H9 (cell line): ENCODE measurements at regions not wholly inside any gene's neighbourhood (a gene's known extent, or its start where the extent isn't known, plus 50 kb on each side); places are given as distances from the start of the nearest gene placed in this dataset.

Source experiments
- DNase-seq: peaks from one replicate; pipeline ENCODE4 v3.0.0-alpha.2; 2017
- H2AFZ ChIP-seq: one replicate; pipeline ENCODE4 v1.6.1; 2013; ENCODE audit warnings: mild to moderate bottlenecking, low read length, control low read depth, moderate library complexity
- H2AK5ac ChIP-seq: 2 replicates; pipeline ENCODE4 v1.6.1; 2013; ENCODE audit warnings: low read length, control low read depth, mixed read lengths; ENCODE audit not compliant: insufficient read length
- H2BK120ac ChIP-seq: one replicate; pipeline ENCODE4 v1.6.1; 2013; ENCODE audit warnings: low read depth, mild to moderate bottlenecking, low read length, control low read depth, inconsistent platforms; ENCODE audit not compliant: poor library complexity, severe bottlenecking
- H2BK12ac ChIP-seq: 2 replicates; pipeline ENCODE4 v1.6.1; 2013; ENCODE audit warnings: low read length, control low read depth, mixed read lengths, low read depth; ENCODE audit not compliant: insufficient read length
- H2BK15ac ChIP-seq: 2 replicates; pipeline ENCODE4 v1.6.1; 2013; ENCODE audit warnings: low read depth, low read length, control low read depth
- H2BK20ac ChIP-seq: one replicate; pipeline ENCODE4 v1.6.1; 2013; ENCODE audit warnings: low read depth, mild to moderate bottlenecking, low read length, control low read depth, inconsistent platforms; ENCODE audit not compliant: poor library complexity, severe bottlenecking
- H2BK5ac ChIP-seq: 2 replicates; pipeline ENCODE4 v1.6.1; 2013; ENCODE audit warnings: low read length, control low read depth, mixed read lengths; ENCODE audit not compliant: insufficient read length
- H3K14ac ChIP-seq: 2 replicates; pipeline ENCODE4 v1.6.1; 2013; ENCODE audit warnings: low read length, control low read depth; ENCODE audit not compliant: insufficient read depth
- H3K18ac ChIP-seq: 2 replicates; pipeline ENCODE4 v1.6.1; 2013; ENCODE audit warnings: low read depth, mild to moderate bottlenecking, mixed read lengths, low read length, control low read depth; ENCODE audit not compliant: insufficient read length
- H3K23ac ChIP-seq: 2 replicates; pipeline ENCODE4 v1.6.1; 2013; ENCODE audit warnings: low read length, control low read depth, mixed read lengths, low read depth; ENCODE audit not compliant: insufficient read length
- H3K23me2 ChIP-seq: 2 replicates; pipeline ENCODE4 v1.6.1; 2013; ENCODE audit warnings: low read depth, mild to moderate bottlenecking, mixed read lengths, low read length, control low read depth; ENCODE audit not compliant: insufficient read length, poor library complexity, severe bottlenecking
- H3K27ac ChIP-seq: 2 replicates; pipeline ENCODE4 v1.5.1; 2013; ENCODE audit warnings: low read length, control low read depth, mixed read lengths, low read depth; ENCODE audit not compliant: insufficient read length
- H3K27me3 ChIP-seq: 2 replicates; pipeline ENCODE4 v1.6.1; 2013; ENCODE audit warnings: low read length, control low read depth, inconsistent platforms; ENCODE audit not compliant: insufficient read depth
- H3K4ac ChIP-seq: 2 replicates; pipeline ENCODE4 v1.6.1; 2013; ENCODE audit warnings: low read depth, mild to moderate bottlenecking, control low read depth, inconsistent platforms, low read length, moderate library complexity
- H3K4me1 ChIP-seq: 2 replicates; pipeline ENCODE4 v1.6.1; 2013; ENCODE audit warnings: low read length, control low read depth, inconsistent platforms; ENCODE audit not compliant: insufficient read depth
- H3K4me2 ChIP-seq: 2 replicates; pipeline ENCODE4 v1.6.1; 2013; ENCODE audit warnings: low read length, control low read depth, mixed read lengths; ENCODE audit not compliant: insufficient read length, insufficient read depth
- H3K56ac ChIP-seq: 2 replicates; pipeline ENCODE4 v1.6.1; 2013; ENCODE audit warnings: low read depth, mild to moderate bottlenecking, mixed read lengths, low read length, control low read depth; ENCODE audit not compliant: insufficient read length
- H3K79me1 ChIP-seq: 2 replicates; pipeline ENCODE4 v1.6.1; 2013; ENCODE audit warnings: low read depth, mild to moderate bottlenecking, moderate library complexity, low read length, control low read depth, inconsistent platforms; ENCODE audit not compliant: insufficient read depth, poor library complexity, severe bottlenecking
- H3K79me2 ChIP-seq: 2 replicates; pipeline ENCODE4 v1.6.1; 2013; ENCODE audit warnings: low read length, control low read depth, inconsistent platforms; ENCODE audit not compliant: insufficient read depth
- H3K9ac ChIP-seq: 2 replicates; pipeline ENCODE4 v1.6.1; 2013; ENCODE audit warnings: low read length, control low read depth, mixed read lengths; ENCODE audit not compliant: insufficient read length; ENCODE audit errors: extremely low read depth
- H3K9me3 ChIP-seq: one replicate; pipeline ENCODE4 v1.6.1; 2013; ENCODE audit warnings: low read depth, low read length, inconsistent platforms; ENCODE audit not compliant: control insufficient read depth
- H3T11ph ChIP-seq: one replicate; pipeline ENCODE4 v1.6.1; 2013; ENCODE audit warnings: mild to moderate bottlenecking, low read length, control low read depth, inconsistent platforms
- H4K20me1 ChIP-seq: one replicate; pipeline ENCODE4 v1.6.1; 2013; ENCODE audit not compliant: control insufficient read depth, insufficient read length, insufficient read depth
- H4K5ac ChIP-seq: 2 replicates; pipeline ENCODE4 v1.6.1; 2013; ENCODE audit warnings: low read depth, mild to moderate bottlenecking, mixed read lengths, low read length, control low read depth; ENCODE audit not compliant: insufficient read length
- H4K8ac ChIP-seq: replicated peaks from 2 replicates; pipeline ENCODE4 v1.6.1; 2013; ENCODE audit warnings: low read length, control low read depth, mixed read lengths, low read depth; ENCODE audit not compliant: insufficient read length
- H4K91ac ChIP-seq: 2 replicates; pipeline ENCODE4 v1.6.1; 2013; ENCODE audit warnings: low read depth, mild to moderate bottlenecking, moderate library complexity, mixed read lengths, low read length, control low read depth; ENCODE audit not compliant: insufficient read length
- H3K27ac Mint-ChIP-seq, 3 experiments: 2 replicates in 2 of 3; 3 replicates in 1 of 3; pipeline ENCODE4 v1.8.0; 2020 to 2021; ENCODE audit warnings: mixed read lengths in 3 of 3, mild to moderate bottlenecking in 1 of 3, moderate library complexity in 1 of 3
- H3K27me3 Mint-ChIP-seq: 2 replicates; pipeline ENCODE4 v1.8.0; 2021; ENCODE audit warnings: low read depth, mild to moderate bottlenecking, moderate library complexity, mixed read lengths
- H3K36me3 Mint-ChIP-seq, 3 experiments: 2 replicates in 2 of 3; 3 replicates in 1 of 3; pipeline ENCODE4 v1.8.0; 2020 to 2021; ENCODE audit warnings: low read depth in 3 of 3, mixed read lengths in 3 of 3; ENCODE audit not compliant: insufficient read depth in 1 of 3
- H3K4me1 Mint-ChIP-seq, 2 experiments: 2 replicates each; pipeline ENCODE4 v1.8.0; 2020; ENCODE audit warnings: mixed read lengths in 2 of 2
- H3K4me3 Mint-ChIP-seq, 2 experiments: 2 replicates in 1 of 2; 3 replicates in 1 of 2; pipeline ENCODE4 v1.8.0; 2020 to 2021; ENCODE audit warnings: mild to moderate bottlenecking in 2 of 2, mixed read lengths in 2 of 2, moderate library complexity in 1 of 2
- H3K9me3 Mint-ChIP-seq, 2 experiments: 2 replicates in 1 of 2; 3 replicates in 1 of 2; pipeline ENCODE4 v1.8.0; 2020; ENCODE audit warnings: mild to moderate bottlenecking in 2 of 2, mixed read lengths in 2 of 2, moderate library complexity in 1 of 2
- WGBS: extraction: QIAGEN DNeasy Blood & Tissue Kit; methylation state at CpG from one replicate; pipeline ENCODE4 v1.1.7; 2013; ENCODE audit warnings: missing lambda C conversion rate, low lambda C conversion rate, mixed read lengths; ENCODE audit not compliant: insufficient read length; ENCODE audit errors: extremely low coverage; 5-methylcytosine and 5-hydroxymethylcytosine counted together
- TF ChIP-seq, protein P1 (sequence below): fragments of 200-600 bp; sonication (generic); conservative IDR thresholded peaks from 3 replicates; pipeline ENCODE4 v1.8.0; 2021; ENCODE audit warnings: antibody characterized with exemption, mild to moderate bottlenecking

DNA sequence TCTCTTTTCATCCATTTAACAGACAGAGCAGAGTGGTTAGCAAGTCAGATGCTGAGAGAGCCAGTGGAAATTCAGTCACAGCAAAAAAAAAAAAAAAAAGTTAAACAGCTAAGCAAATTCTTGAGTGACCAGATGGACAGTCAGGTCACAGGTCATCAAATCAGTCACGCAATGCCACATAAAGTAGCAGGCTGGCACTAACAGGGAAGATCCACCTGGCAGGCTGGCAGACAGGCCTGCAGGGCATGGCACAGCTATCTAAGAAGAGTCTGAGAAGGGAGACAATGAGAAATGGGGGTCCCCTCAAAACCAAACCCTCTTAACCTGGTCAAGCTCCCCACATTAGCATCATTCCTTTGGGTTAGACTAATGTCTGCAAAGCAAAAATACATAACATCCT is 371.9 kb downstream of the TTLL7 start:
- Histone ChIP-seq H3K9ac (no peak overlapping the region), H2BK5ac (no peak overlapping the region), H3K4me1 (no peaks in the 10 kb centered on the region; the same call in 1 of the 2 replicates), H2AK5ac (no peak overlapping the region), H2BK12ac (no peak overlapping the region), H3K27me3 (no peaks in the 10 kb centered on the region), H3K14ac (no peak overlapping the region), H4K20me1 (no peaks in the 10 kb centered on the region), H3K18ac (no peak overlapping the region), H2BK120ac (no peak overlapping the region), H3K23me2 (no peaks in the 10 kb centered on the region), H4K8ac (no peak overlapping the region), H3K23ac (no peak overlapping the region), H2BK20ac (no peak overlapping the region), H4K5ac (no peak overlapping the region), H3K9me3 (no peaks in the 10 kb centered on the region), H2BK15ac (no peak overlapping the region), H2AFZ (no peak overlapping the region), H3K79me2 (no peaks in the 10 kb centered on the region), H4K91ac (no peak overlapping the region), H3K79me1 (no peaks in the 10 kb centered on the region), H3T11ph (no peak overlapping the region), H3K4ac (no peak overlapping the region), H3K56ac (no peak overlapping the region), H3K27ac (no peak overlapping the region), H3K4me2 (no peak overlapping the region)
- DNase-seq = no peak
- no peaks in the 10 kb centered on the region; a peak in 1 of 7 replicates for H3K36me3 Mint-ChIP-seq
- H3K9me3 Mint-ChIP-seq = no peaks in the 10 kb centered on the region
- no peaks in the 10 kb centered on the region for H3K27me3 Mint-ChIP-seq
- TF ChIP-seq, protein P1, sequence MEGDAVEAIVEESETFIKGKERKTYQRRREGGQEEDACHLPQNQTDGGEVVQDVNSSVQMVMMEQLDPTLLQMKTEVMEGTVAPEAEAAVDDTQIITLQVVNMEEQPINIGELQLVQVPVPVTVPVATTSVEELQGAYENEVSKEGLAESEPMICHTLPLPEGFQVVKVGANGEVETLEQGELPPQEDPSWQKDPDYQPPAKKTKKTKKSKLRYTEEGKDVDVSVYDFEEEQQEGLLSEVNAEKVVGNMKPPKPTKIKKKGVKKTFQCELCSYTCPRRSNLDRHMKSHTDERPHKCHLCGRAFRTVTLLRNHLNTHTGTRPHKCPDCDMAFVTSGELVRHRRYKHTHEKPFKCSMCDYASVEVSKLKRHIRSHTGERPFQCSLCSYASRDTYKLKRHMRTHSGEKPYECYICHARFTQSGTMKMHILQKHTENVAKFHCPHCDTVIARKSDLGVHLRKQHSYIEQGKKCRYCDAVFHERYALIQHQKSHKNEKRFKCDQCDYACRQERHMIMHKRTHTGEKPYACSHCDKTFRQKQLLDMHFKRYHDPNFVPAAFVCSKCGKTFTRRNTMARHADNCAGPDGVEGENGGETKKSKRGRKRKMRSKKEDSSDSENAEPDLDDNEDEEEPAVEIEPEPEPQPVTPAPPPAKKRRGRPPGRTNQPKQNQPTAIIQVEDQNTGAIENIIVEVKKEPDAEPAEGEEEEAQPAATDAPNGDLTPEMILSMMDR = no peak
- H3K27ac Mint-ChIP-seq = no peak overlapping the region
- peaks cover 18 to 22% of the 10 kb centered on the region in 2 experiments for H3K4me1 Mint-ChIP-seq
- H3K4me3 Mint-ChIP-seq = no peak overlapping the region
- WGBS = no CpG with 5 or more reads among the region's 1 CpG
